GM04504 (cell line): ENCODE measurements at regions not wholly inside any gene's neighbourhood (a gene's known extent, or its start where the extent isn't known, plus 50 kb on each side); places are given as distances from the start of the nearest gene placed in this dataset.

Experiments used
- DNase-seq: peaks from one replicate; pipeline ENCODE4 v3.0.0-alpha.2; 2012; ENCODE audit warnings: low read depth

- DNase-seq, result no peak
Measured at GRCh38 chr4:38562751-38563198, 101.2 kb upstream of the KLF3 start.

DNA sequence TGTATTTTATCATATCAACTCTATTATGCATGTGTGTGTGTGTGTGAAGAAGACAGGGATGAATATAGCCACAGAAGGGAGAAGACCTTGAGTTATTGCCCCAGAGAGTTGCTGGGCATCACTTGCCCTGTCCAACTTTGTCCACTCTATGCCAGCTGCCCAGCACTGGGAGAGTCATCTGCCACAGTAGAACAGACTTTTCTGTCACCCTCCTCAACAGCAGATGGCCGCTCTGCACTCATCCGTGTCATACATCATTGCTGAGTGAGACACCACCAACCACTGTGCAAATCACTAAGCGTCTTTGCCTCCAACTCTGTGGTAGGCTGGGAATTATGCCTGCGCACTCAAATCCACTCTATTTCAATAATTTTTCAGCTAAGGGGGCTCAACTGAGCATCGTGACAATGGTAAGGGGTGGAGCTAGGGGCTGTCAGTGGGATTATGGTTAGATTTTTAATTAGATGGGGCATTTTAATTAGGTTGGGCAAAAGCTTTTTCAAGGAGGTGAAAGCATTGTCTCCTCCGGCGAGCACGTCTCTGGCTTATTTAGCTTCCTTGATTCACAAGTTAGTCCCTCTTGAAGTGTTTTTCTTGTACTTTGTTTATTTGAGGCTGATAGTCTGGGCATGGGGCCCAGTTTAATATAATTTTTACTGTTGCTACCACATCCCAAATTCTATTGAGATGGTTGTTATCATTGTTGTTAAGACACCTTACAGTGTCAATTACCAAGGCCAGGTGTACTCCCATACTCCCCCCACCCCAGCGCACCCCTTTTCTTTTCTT, 100.1 kb upstream of the KLF3 start:
- DNase-seq, result no peak

DNA sequence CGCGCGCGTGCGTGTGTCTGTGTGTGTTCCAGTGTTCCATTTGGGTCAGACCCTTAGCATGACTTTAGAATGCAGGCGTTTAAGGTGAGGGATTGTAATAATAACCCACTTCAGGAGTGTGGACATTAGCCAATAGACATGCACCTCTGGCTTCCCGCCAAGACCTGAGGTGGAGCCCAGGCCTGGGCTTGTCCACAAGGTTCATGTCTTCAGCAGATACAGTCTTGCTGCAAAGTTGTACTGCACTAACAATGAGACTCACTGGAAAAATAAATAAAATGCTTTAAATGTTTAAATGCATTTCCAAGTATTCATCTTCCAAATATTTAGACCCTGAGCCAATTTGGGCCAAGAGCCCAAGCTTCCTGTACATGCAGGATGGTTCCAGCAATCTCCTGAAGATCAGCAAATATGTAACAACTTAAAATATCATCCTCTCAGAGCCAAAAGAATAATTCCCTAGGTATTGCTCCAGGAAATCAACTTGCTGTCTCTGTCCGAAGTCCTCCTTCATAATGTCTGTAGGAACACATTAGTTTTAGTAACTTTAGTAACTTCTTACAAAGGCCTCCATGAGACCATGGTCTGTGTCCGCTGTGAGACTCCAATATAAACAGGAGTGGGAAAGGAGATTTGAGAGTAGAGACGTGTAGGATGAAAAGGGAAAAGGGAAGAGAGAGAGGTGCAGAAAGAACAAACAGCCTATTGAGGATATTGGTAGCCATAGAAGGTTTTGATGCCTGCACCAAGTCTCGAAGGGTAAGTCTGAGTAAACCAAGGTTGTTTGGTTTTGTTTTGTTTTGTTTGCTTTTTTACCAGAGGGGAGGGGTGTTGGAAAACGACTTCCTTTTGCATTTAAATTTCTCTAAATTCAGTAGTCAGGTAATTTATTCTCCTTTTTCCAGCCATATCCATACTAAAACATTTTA, 98.5 kb upstream of the KLF3 start:
- DNase-seq, result no peak

DNA sequence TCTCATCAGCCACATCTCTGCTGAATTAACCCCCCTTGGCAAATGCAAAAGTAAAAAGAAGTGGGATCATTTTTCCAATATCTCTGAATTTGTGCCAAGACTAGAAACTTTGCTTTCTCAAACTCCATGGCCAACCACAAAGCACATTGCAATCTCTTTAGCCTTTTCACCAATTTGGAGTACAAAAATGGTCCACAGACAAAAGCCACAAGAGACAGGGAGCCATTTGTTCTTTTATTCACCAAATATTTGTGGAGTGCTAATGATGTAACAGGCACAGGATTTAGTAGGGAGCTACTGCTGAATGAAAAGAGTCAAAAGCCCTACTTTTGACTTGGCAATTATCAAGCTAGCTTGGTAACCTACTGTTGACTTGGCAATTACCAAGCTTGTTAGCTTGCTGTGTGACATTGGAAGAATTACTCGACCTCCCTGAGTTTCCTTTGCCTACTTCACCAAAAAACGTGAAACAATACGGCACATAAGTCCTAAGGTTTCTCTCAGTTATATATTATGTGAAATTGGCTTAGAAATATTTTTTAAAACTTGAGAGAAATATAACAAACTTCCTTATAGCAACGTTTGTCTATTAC, 97.1 kb upstream of the KLF3 start:
- no peak for DNase-seq

GRCh38 chr4:38567457-38567856, 96.5 kb upstream of the KLF3 start:
- DNase-seq, result no peak

GRCh38 chr4:38568768-38569167, 95.2 kb upstream of the KLF3 start:
- DNase-seq, result no peak

GRCh38 chr4:38570647-38571276, 93.2 kb upstream of the KLF3 start:
- no peak for DNase-seq

GRCh38 chr4:38572793-38573192, 91.2 kb upstream of the KLF3 start:
- no peak for DNase-seq

- no peak for DNase-seq
Measured at GRCh38 chr4:38574559-38575333, 89.3 kb upstream of the KLF3 start.

DNA sequence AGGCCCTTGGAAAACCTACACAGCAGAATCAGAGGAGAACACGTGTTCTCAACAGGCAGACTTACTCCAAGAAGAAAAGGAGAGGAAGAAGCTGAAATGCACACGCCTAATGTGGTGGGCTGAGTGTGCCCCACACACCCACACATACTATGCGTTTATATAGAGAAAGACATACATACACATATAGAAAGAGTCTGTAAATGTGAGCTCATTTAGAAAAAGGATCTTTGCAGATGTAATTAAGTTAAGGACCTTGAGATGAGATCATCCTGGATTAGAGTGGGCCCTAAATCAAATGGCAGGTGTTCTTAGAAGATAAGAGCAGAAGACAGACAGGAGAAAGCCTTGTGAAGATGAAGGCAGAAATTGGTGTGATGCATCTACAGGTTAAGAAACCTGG, 87.2 kb upstream of the KLF3 start:
- DNase-seq, result no peak

- no peak for DNase-seq
Measured at GRCh38 chr4:38577462-38577861, 86.5 kb upstream of the KLF3 start.

- DNase-seq, result no peak
Measured at GRCh38 chr4:38581426-38582106, 82.4 kb upstream of the KLF3 start.

DNA sequence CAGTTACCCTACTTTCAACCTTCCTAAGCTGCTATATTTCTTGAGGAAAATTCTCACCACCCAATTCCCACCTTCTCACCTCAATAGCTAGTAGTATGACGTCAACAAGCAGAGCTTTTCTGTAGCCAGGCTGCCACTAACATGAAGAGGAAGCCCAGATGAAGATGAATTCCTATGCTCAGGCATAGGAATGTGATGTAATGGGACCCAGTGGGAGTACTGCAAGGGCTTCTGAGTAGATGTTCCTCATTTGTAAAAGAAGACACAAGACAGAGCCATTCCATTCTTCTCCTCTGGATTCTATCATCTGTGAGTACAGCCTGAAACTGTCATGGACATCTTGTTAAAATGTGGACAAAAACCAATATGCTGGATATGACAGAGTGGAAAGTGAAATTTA, 81.6 kb upstream of the KLF3 start:
- DNase-seq, result no peak

GRCh38 chr4:38582889-38583470, 81.0 kb upstream of the KLF3 start:
- no peak for DNase-seq

GRCh38 chr4:38585871-38586270, 78.1 kb upstream of the KLF3 start:
- no peak for DNase-seq

DNA sequence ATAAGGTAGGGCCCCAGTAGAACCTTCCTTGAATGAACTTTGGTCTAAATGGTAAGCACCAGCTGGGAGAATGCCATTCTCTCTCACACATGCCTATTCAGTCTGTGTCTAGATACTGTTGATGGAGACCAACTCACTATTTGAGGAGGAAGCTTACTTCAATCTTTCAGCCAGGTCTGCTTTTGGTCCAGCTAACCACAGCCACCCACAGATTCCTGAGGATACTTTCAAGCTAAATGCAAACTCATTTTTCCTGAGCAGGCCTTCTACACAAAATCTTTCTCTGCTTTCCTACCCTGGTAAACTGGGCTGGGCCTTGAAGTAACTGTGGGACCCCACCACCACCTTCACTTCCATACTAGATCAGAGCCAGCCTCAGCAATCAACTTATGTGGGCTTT, 76.9 kb upstream of the KLF3 start:
- no peak for DNase-seq

GRCh38 chr4:38590046-38590445, 74.0 kb upstream of the KLF3 start:
- no peak for DNase-seq

- DNase-seq, result no peak
Measured at GRCh38 chr4:38591617-38592337, 72.2 kb upstream of the KLF3 start.

DNA sequence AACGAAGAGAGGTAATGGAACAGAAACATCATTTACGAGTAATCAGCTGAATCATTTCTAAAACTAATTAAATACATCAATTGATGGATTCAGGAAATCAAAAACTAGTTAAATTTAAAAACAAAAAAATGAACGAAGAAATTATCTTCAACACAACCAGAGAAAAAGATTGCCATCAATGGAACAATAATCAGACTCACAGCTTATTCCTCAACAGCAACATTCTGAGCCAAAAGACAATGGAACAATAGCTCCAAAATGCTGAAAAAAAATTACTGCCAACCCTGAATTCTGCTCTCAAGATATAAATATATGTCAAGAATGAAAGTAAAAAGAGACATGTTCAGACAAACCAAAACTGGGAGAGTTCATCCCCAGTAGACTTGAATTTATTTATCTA, 65.5 kb upstream of the KLF3 start:
- no peak for DNase-seq

GRCh38 chr4:38600575-38600974, 63.4 kb upstream of the KLF3 start:
- no peak for DNase-seq
